Heart left ventricle (tissue), 13 donors: ENCODE measurements at regions not wholly inside any gene's neighbourhood (a gene's known extent, or its start where the extent isn't known, plus 50 kb on each side); places are given as distances from the start of the nearest gene placed in this dataset.

Experiments used
- CTCF ChIP-seq, 12 donors: fragments of 200-600 bp; sonication (generic) in 4 of 12; IDR thresholded peaks; one replicate each; pipeline versions ENCODE4 v1.5.0 to v1.8.0; 2018 to 2022; ENCODE audit warnings: antibody characterized with exemption in 12 of 12, mild to moderate bottlenecking in 5 of 12
- POLR2A ChIP-seq, 2 donors: fragments of 450-650 bp; IDR thresholded peaks; one replicate each; pipeline ENCODE4 v1.6.1; 2017; ENCODE audit warnings: antibody characterized with exemption in 2 of 2, mild to moderate bottlenecking in 2 of 2, moderate library complexity in 2 of 2
- donor health status: ischemic (EF 13 %, LVEDD 7.1; RV severe dilation, severe dysfunction).
- donor health status: DM: no; HTN: yes; CAD: no.
- donor health status: DM: no; HTN: no; CAD: no.
- donor health status: ischemic (EF 25% LVEDD 6.9; RV normal size, moderate dysfunction).
- donor health status: ischemic (EF 25% LVEDD 5.7; RV mildly dilated, moderate dysfunction).
- donor health status: ischemic (EF 35%, LVEDD 5.7; RV mildly dilated, moderate dysfunction).
- donor health status: nonischemic (EF 11% LVEDD 7.7; RV severe dilation, severe dysfunction).
- donor health status: DM: yes; HTN: yes; CAD: no.
- donor health status: PGD.
- donor health status: ischemic (EF 29% LVEDD 5.4; RV normal size, mild dysfunction).
- donor health status: nonischemic (EF 23%, LVEDD 6.1; RV moderate dilation, normal function).

DNA sequence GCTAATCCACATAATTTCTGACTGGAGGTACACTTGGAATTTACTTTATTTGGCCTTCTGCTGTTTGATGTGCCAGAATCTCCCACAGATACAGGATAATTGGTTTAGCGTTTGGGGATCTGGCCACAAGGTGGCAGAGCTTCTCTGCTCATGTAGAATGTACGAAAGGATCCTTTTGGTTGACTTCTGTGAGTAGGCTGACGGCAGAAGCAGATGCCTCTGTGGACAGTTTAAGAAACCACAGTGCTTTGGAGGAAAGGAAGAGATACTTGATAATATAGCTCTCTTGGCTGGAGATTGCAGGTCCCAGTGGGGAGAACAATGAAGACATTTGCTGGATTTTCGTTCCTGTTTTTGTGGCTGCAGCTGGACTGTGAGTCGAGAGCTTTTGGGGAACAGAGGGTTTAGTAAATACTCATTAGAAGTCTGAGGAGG, 75.3 kb upstream of the OR4E1 start:
- TF ChIP-seq POLR2A (IDR thresholded peaks at IDR 0.05) (no peak), CTCF (IDR thresholded peaks at IDR 0.05) (peak; percentile 29 to 65 (median 42))
